H1 (cell line): ENCODE measurements at regions not wholly inside any gene's neighbourhood (a gene's known extent, or its start where the extent isn't known, plus 50 kb on each side); places are given as distances from the start of the nearest gene placed in this dataset.
"Not testable (repeated sequence)": the region's sequence is repeated elsewhere in the genome, so short reads cannot be mapped to it uniquely, and the experiment has no call there.

Experiments
- CTCF ChIA-PET: fragments of 300-600 bp; sonication (Branson Sonifier 250); formaldehyde crosslinking; loops from one replicate; lab custom pipeline; 2021; ENCODE audit not compliant: partially characterized antibody; lab: Charles Lee
- POLR2A ChIA-PET: fragments of 300-600 bp; sonication (Branson Sonifier 250); formaldehyde crosslinking; loops from one replicate; lab custom pipeline; 2021; ENCODE audit warnings: inconsistent platforms; ENCODE audit not compliant: partially characterized antibody; lab: Charles Lee
- DNase-seq, 2 experiments: peaks; one replicate each; pipeline versions ENCODE4 v3.0.0 to v3.0.0-alpha.2; 2010 to 2022; ENCODE audit warnings: low spot score in 2 of 2, low read depth in 1 of 2, mixed read lengths in 1 of 2
- FAIRE-seq: peaks from 2 replicates; lab custom pipeline; 2011; peaks lifted over from hg19 to GRCh38; lab: Jason Lieb, UNC
- H2AFZ ChIP-seq: 2 replicates; pipeline ENCODE4 v1.8.1; 2012; ENCODE audit warnings: low read length, inconsistent platforms
- H2AK5ac ChIP-seq: 2 replicates; pipeline ENCODE4 v1.6.1; 2013; ENCODE audit warnings: low read depth, low read length
- H2BK120ac ChIP-seq: replicated peaks from 2 replicates; pipeline ENCODE3; 2013; ENCODE audit warnings: low read depth, low read length, inconsistent platforms
- H2BK12ac ChIP-seq: 2 replicates; pipeline ENCODE4 v1.6.1; 2013; ENCODE audit warnings: low read depth, low read length
- H2BK15ac ChIP-seq: 2 replicates; pipeline ENCODE4 v1.6.1; 2013; ENCODE audit warnings: low read length
- H2BK20ac ChIP-seq: 2 replicates; pipeline ENCODE4 v1.6.1; 2013; ENCODE audit warnings: low read length
- H2BK5ac ChIP-seq: 2 replicates; pipeline ENCODE4 v1.6.1; 2013; ENCODE audit warnings: low read depth, low read length
- H3K14ac ChIP-seq: 2 replicates; pipeline ENCODE4 v1.6.1; 2013; ENCODE audit warnings: inconsistent platforms; ENCODE audit not compliant: insufficient read length
- H3K18ac ChIP-seq: 2 replicates; pipeline ENCODE4 v1.6.1; 2013; ENCODE audit warnings: low read length; ENCODE audit errors: extremely low read depth
- H3K23ac ChIP-seq: 2 replicates; pipeline ENCODE4 v1.6.1; 2013; ENCODE audit warnings: inconsistent platforms; ENCODE audit not compliant: insufficient read length
- H3K23me2 ChIP-seq: 2 replicates; pipeline ENCODE4 v1.6.1; 2013; ENCODE audit warnings: low read depth, low read length
- H3K27ac ChIP-seq: 2 replicates; pipeline ENCODE4 v1.6.1; 2011; ENCODE audit warnings: low read depth, low read length, inconsistent platforms
- H3K27me3 ChIP-seq, 4 experiments: replicated peaks in 1 of 4; 1 replicate in 1 of 4; 2 replicates in 3 of 4; pipeline versions ENCODE4 v1.6.1 to v1.8.1; 2011 to 2013; ENCODE audit warnings: low read length in 3 of 4, mild to moderate bottlenecking in 3 of 4, inconsistent platforms in 2 of 4, mixed read lengths in 2 of 4, moderate library complexity in 1 of 4; ENCODE audit not compliant: control insufficient read depth in 3 of 4, insufficient read depth in 3 of 4; ENCODE audit errors: extremely low read depth in 1 of 4
- H3K36me3 ChIP-seq, 4 experiments: 2 replicates each; pipeline versions ENCODE4 v1.6.1 to v1.8.1; 2011 to 2013; ENCODE audit warnings: mild to moderate bottlenecking in 4 of 4, low read length in 3 of 4, moderate library complexity in 2 of 4, control low read depth in 1 of 4, inconsistent platforms in 1 of 4; ENCODE audit not compliant: insufficient read depth in 4 of 4, control insufficient read depth in 2 of 4
- H3K4ac ChIP-seq: replicated peaks from 2 replicates; pipeline ENCODE3; 2013; ENCODE audit warnings: low read length, low read depth, mixed read lengths, inconsistent platforms; ENCODE audit not compliant: insufficient read length
- H3K4me1 ChIP-seq, 4 experiments: replicated peaks in 1 of 4; 1 replicate in 1 of 4; 2 replicates in 3 of 4; pipeline versions ENCODE4 v1.6.1 to v1.8.1; 2011 to 2013; ENCODE audit warnings: low read length in 3 of 4, inconsistent platforms in 2 of 4, mixed read lengths in 1 of 4; ENCODE audit not compliant: insufficient read depth in 4 of 4, control insufficient read depth in 3 of 4
- H3K4me2 ChIP-seq, 2 experiments: 2 replicates each; pipeline versions ENCODE4 v1.6.1 to v1.8.1; 2011 to 2013; ENCODE audit warnings: low read depth in 2 of 2, low read length in 2 of 2, control low read depth in 1 of 2, inconsistent platforms in 1 of 2, mild to moderate bottlenecking in 1 of 2; ENCODE audit not compliant: insufficient read depth in 1 of 2
- H3K4me3 ChIP-seq, 4 experiments: fragments of 200-600, 300-600 bp in 1 of 4; sonication (generic), shearing (Covaris generic), sonication (Bioruptor Twin) in 1 of 4; 2 replicates each; pipeline versions ENCODE4 v1.5.1 to v1.8.1; 2011 to 2016; ENCODE audit warnings: low read length in 4 of 4, low read depth in 3 of 4, control low read depth in 2 of 4, inconsistent platforms in 2 of 4, mild to moderate bottlenecking in 2 of 4, mixed read lengths in 1 of 4, moderate library complexity in 1 of 4; ENCODE audit not compliant: insufficient read depth in 2 of 4; ENCODE audit errors: extremely low read depth in 1 of 4
- H3K56ac ChIP-seq: replicated peaks from 2 replicates; pipeline ENCODE3; 2013; ENCODE audit warnings: low read depth, mild to moderate bottlenecking, mixed read lengths, low read length, inconsistent platforms; ENCODE audit not compliant: insufficient read length
- H3K79me1 ChIP-seq: 2 replicates; pipeline ENCODE4 v1.6.1; 2013; ENCODE audit warnings: low read depth, low read length, control low read depth
- H3K79me2 ChIP-seq, 2 experiments: 2 replicates each; pipeline versions ENCODE4 v1.6.1 to v1.8.1; 2012 to 2013; ENCODE audit warnings: low read length in 2 of 2, mild to moderate bottlenecking in 2 of 2, inconsistent platforms in 1 of 2; ENCODE audit not compliant: insufficient read depth in 2 of 2, control insufficient read depth in 1 of 2
- H3K9ac ChIP-seq, 4 experiments: replicated peaks in 1 of 4; 1 replicate in 1 of 4; 2 replicates in 3 of 4; pipeline versions ENCODE4 v1.6.1 to v1.8.1; 2011 to 2013; ENCODE audit warnings: low read depth in 3 of 4, low read length in 3 of 4, control low read depth in 2 of 4, mild to moderate bottlenecking in 2 of 4, moderate library complexity in 2 of 4, inconsistent platforms in 1 of 4; ENCODE audit errors: extremely low read depth in 1 of 4
- H3K9me3 ChIP-seq, 2 experiments: 2 replicates each; pipeline versions ENCODE4 v1.6.1 to v1.8.1; 2012 to 2013; ENCODE audit warnings: mild to moderate bottlenecking in 2 of 2, moderate library complexity in 2 of 2, control low read depth in 1 of 2, inconsistent platforms in 1 of 2, low read depth in 1 of 2, low read length in 1 of 2, mixed read lengths in 1 of 2; ENCODE audit not compliant: insufficient read depth in 2 of 2
- H4K20me1 ChIP-seq, 2 experiments: replicated peaks in 1 of 2; 2 replicates each; pipeline versions ENCODE3 to v1.8.1; 2011 to 2013; ENCODE audit warnings: inconsistent platforms in 2 of 2, low read length in 2 of 2, mild to moderate bottlenecking in 1 of 2; ENCODE audit not compliant: insufficient read depth in 2 of 2, control insufficient read depth in 1 of 2
- H4K5ac ChIP-seq: 2 replicates; pipeline ENCODE4 v1.6.1; 2013; ENCODE audit warnings: low read length, low read depth, mixed read lengths, inconsistent platforms; ENCODE audit not compliant: insufficient read length
- H4K8ac ChIP-seq: 2 replicates; pipeline ENCODE4 v1.8.0; 2013; ENCODE audit warnings: mild to moderate bottlenecking, moderate library complexity, low read length, inconsistent platforms; ENCODE audit not compliant: insufficient read depth; ENCODE audit errors: extremely low read depth
- H4K91ac ChIP-seq: replicated peaks from 2 replicates; pipeline ENCODE3; 2013; ENCODE audit warnings: low read length, mixed read lengths, inconsistent platforms; ENCODE audit not compliant: insufficient read length
- WGBS, 2 experiments: shearing (Covaris generic) in 1 of 2; methylation state at CpG; one replicate each; pipeline versions ENCODE4 v1.1.6 to v1.1.7; 2013 to 2015; ENCODE audit warnings: low lambda C conversion rate in 2 of 2, mixed read lengths in 2 of 2, inconsistent platforms in 1 of 2, low coverage in 1 of 2, missing lambda C conversion rate in 1 of 2; ENCODE audit not compliant: insufficient replicate concordance in 2 of 2, insufficient coverage in 1 of 2, insufficient read length in 1 of 2; ENCODE audit errors: extremely low coverage in 1 of 2, missing lambda C conversion rate in 1 of 2; 5-methylcytosine and 5-hydroxymethylcytosine counted together

DNA sequence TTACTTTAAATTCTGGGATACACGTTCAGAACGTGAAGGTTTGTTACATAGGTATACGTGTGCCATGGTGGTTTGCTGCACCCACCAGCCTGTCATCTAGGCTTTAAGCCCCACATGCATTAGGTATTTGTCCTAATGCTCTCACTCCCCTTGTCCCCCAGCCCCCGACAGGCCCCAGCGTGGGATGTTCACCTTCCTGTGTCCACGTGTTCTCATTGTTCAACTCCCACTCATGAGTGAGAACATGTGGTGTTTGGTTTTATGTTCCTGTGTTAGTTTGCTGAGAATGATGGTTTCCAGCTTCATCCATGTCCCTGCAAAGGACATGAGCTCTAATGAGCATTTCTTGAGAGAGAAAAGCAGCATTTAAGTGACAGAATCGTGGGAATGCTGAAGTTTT, 726.6 kb downstream of the TDRD15 start:
- H2BK12ac ChIP-seq, H4K8ac ChIP-seq, H3K4me2 ChIP-seq, POLR2A ChIA-PET, H3K9ac ChIP-seq, CTCF ChIA-PET, H4K20me1 ChIP-seq, DNase-seq, H2BK120ac ChIP-seq, H4K91ac ChIP-seq, H3K9me3 ChIP-seq, H3K79me2 ChIP-seq, H3K23me2 ChIP-seq, H3K14ac ChIP-seq, H3K4ac ChIP-seq, H2BK20ac ChIP-seq, H4K5ac ChIP-seq, H2BK15ac ChIP-seq, H2AFZ ChIP-seq, FAIRE-seq, H2AK5ac ChIP-seq, H3K79me1 ChIP-seq, H3K27me3 ChIP-seq, H2BK5ac ChIP-seq, H3K56ac ChIP-seq, H3K27ac ChIP-seq, H3K36me3 ChIP-seq, H3K4me1 ChIP-seq, H3K23ac ChIP-seq, H3K4me3 ChIP-seq, H3K18ac ChIP-seq: not testable (repeated sequence)
- WGBS, 2 experiments = 91% methylated on average over 7 of the region's 7 CpGs; no CpG with 5 or more reads in 1 of the 2 experiments
